HL-60 (cell line): ENCODE measurements at regions not wholly inside any gene's neighbourhood (a gene's known extent, or its start where the extent isn't known, plus 50 kb on each side); places are given as distances from the start of the nearest gene placed in this dataset.

Source experiments
- DNase-seq, 2 experiments: peaks; one replicate each; pipeline ENCODE4 v3.0.0-alpha.2; 2010 to 2020; ENCODE audit warnings: low read depth in 1 of 2, low spot score in 1 of 2
- H3K27ac ChIP-seq: fragments of 250-450 bp; sonication (Bioruptor Pico); replicated peaks from 2 replicates; pipeline ENCODE4 v1.5.1; 2020; ENCODE audit warnings: mild to moderate bottlenecking, moderate library complexity
- H3K27me3 ChIP-seq: fragments of 250-450 bp; sonication (Bioruptor Pico); 2 replicates; pipeline ENCODE4 v1.5.1; 2021; ENCODE audit warnings: mild to moderate bottlenecking, moderate library complexity; ENCODE audit not compliant: insufficient read depth, poor library complexity, severe bottlenecking
- H3K4me3 ChIP-seq: replicated peaks from 2 replicates; pipeline ENCODE4 v1.5.1; 2011; ENCODE audit warnings: mild to moderate bottlenecking, control low read depth, low read length; ENCODE audit not compliant: insufficient read depth
- GABPA ChIP-seq: IDR thresholded peaks from 2 replicates; pipeline ENCODE4 v1.6.1; 2012; ENCODE audit warnings: low read depth
- POLR2AphosphoS5 ChIP-seq: IDR thresholded peaks from 2 replicates; pipeline ENCODE4 v1.6.1; 2012; ENCODE audit warnings: low read depth
- SPI1 ChIP-seq: IDR thresholded peaks from 2 replicates; pipeline ENCODE4 v1.6.1; 2012; ENCODE audit warnings: low read depth, mild to moderate bottlenecking, borderline replicate concordance
- TF ChIP-seq, protein P1 (sequence below): IDR thresholded peaks from one replicate; pipeline ENCODE4 v1.5.1; 2011; ENCODE audit warnings: low read length, control low read depth, inconsistent platforms; ENCODE audit not compliant: insufficient read depth
- TF ChIP-seq, protein P2 (sequence below): IDR thresholded peaks from 2 replicates; pipeline ENCODE4 v1.6.1; 2012; ENCODE audit warnings: low read depth; ENCODE audit not compliant: insufficient replicate concordance

DNA sequence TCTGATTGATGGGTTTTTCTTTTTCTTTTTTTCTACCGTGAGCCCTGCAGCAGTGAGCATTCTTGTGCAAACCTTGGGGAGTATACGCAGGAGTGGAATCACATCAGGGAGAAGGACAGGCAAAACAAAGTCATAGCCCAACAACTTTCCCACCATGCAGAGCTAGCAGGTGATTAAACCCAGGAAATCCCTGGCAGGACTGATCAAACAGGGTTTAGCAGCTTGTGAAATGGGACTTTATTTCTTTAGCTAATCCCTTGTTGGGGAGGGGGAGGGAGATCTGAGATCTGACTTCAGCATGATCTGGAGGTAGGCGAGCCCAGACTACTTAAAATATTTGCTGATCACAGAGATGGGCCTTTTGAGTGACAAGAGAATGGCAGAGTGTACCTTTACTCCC lies 162.0 kb upstream of the GLRA1 start:
- no peak overlapping the region for H3K4me3 ChIP-seq
- H3K27ac ChIP-seq: no peak overlapping the region
- TF ChIP-seq, protein P1, sequence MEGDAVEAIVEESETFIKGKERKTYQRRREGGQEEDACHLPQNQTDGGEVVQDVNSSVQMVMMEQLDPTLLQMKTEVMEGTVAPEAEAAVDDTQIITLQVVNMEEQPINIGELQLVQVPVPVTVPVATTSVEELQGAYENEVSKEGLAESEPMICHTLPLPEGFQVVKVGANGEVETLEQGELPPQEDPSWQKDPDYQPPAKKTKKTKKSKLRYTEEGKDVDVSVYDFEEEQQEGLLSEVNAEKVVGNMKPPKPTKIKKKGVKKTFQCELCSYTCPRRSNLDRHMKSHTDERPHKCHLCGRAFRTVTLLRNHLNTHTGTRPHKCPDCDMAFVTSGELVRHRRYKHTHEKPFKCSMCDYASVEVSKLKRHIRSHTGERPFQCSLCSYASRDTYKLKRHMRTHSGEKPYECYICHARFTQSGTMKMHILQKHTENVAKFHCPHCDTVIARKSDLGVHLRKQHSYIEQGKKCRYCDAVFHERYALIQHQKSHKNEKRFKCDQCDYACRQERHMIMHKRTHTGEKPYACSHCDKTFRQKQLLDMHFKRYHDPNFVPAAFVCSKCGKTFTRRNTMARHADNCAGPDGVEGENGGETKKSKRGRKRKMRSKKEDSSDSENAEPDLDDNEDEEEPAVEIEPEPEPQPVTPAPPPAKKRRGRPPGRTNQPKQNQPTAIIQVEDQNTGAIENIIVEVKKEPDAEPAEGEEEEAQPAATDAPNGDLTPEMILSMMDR: no peak
- TF ChIP-seq POLR2AphosphoS5: no peak
- TF ChIP-seq SPI1: no peak
- TF ChIP-seq, protein P2, sequence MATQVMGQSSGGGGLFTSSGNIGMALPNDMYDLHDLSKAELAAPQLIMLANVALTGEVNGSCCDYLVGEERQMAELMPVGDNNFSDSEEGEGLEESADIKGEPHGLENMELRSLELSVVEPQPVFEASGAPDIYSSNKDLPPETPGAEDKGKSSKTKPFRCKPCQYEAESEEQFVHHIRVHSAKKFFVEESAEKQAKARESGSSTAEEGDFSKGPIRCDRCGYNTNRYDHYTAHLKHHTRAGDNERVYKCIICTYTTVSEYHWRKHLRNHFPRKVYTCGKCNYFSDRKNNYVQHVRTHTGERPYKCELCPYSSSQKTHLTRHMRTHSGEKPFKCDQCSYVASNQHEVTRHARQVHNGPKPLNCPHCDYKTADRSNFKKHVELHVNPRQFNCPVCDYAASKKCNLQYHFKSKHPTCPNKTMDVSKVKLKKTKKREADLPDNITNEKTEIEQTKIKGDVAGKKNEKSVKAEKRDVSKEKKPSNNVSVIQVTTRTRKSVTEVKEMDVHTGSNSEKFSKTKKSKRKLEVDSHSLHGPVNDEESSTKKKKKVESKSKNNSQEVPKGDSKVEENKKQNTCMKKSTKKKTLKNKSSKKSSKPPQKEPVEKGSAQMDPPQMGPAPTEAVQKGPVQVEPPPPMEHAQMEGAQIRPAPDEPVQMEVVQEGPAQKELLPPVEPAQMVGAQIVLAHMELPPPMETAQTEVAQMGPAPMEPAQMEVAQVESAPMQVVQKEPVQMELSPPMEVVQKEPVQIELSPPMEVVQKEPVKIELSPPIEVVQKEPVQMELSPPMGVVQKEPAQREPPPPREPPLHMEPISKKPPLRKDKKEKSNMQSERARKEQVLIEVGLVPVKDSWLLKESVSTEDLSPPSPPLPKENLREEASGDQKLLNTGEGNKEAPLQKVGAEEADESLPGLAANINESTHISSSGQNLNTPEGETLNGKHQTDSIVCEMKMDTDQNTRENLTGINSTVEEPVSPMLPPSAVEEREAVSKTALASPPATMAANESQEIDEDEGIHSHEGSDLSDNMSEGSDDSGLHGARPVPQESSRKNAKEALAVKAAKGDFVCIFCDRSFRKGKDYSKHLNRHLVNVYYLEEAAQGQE: no peak
- TF ChIP-seq GABPA: no peak
- no peaks in the 10 kb centered on the region for H3K27me3 ChIP-seq
- DNase-seq: no peak

GRCh38 chr5:152084476-152084875 lies 159.8 kb upstream of the GLRA1 start:
- no peaks in the 10 kb centered on the region for H3K27me3 ChIP-seq
- DNase-seq: no peak
- TF ChIP-seq, protein P1: no peak
- TF ChIP-seq SPI1 (no peak), POLR2AphosphoS5 (no peak), GABPA (no peak)
- TF ChIP-seq, protein P2: no peak
- H3K4me3 ChIP-seq: no peak overlapping the region
- H3K27ac ChIP-seq: no peak overlapping the region

GRCh38 chr5:152083231-152083630 lies 158.6 kb upstream of the GLRA1 start:
- H3K4me3 ChIP-seq: no peak overlapping the region
- TF ChIP-seq, protein P1: no peak
- no peak for TF ChIP-seq SPI1
- TF ChIP-seq, protein P2: no peak
- no peak for TF ChIP-seq POLR2AphosphoS5
- TF ChIP-seq GABPA: no peak
- H3K27ac ChIP-seq: no peak overlapping the region
- DNase-seq: no peak
- H3K27me3 ChIP-seq: no peaks in the 10 kb centered on the region
